HG03060 (cell line): ENCODE measurements at regions not wholly inside any gene's neighbourhood (a gene's known extent, or its start where the extent isn't known, plus 50 kb on each side); places are given as distances from the start of the nearest gene placed in this dataset.
A peak's percentile ranks its signal among the peaks of the same experiment; 100 is the strongest.

Experiments
- ATAC-seq: cut with Tn5 transposase; IDR thresholded peaks from one replicate; pipeline ENCODE4 v1.9.1; 2021; ENCODE audit warnings: low read depth, moderate number of reproducible peaks; ENCODE audit not compliant: unreplicated experiment

DNA sequence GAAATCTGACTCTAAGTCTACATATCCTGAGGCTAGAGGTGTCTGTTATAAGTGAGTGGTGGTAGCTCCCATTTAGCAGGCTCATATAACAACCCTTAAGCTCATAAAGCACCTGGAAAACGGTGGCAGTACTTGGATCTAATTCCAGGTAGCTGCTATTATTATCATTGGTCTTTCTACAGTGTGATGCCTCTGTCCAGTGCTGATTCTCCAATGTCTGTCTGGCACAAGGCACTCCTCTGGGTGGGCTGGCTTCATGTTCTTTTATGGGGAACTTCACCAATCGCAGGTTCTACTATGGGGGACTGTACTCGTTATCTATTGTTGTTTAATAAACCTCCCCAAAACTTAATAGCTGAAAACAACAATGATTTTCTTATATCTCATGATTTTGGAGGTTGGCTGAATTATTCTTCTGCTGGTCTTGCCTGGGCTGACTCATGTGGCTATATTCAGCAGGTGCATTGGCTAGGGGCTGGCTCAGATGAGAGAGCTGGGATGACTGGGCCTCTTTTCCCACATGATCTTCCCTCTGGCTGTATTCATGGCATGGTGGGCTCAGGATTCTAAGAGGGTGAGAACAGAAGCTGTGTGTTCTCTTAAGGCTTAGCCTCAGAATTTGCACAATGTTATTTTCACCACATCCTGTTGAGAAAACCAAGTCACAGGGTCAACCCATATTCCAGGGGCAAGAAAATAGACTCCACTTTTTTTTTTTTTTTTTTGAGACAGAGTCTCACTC, 93.0 kb upstream of the PCGF5 start:
- ATAC-seq: no peak

- ATAC-seq: no peak
These were observed 85.3 kb upstream of the PCGF5 start for GRCh38 chr10:91135113-91135512.

- no peak for ATAC-seq
These were observed 83.3 kb upstream of the PCGF5 start for GRCh38 chr10:91137011-91137643.

DNA sequence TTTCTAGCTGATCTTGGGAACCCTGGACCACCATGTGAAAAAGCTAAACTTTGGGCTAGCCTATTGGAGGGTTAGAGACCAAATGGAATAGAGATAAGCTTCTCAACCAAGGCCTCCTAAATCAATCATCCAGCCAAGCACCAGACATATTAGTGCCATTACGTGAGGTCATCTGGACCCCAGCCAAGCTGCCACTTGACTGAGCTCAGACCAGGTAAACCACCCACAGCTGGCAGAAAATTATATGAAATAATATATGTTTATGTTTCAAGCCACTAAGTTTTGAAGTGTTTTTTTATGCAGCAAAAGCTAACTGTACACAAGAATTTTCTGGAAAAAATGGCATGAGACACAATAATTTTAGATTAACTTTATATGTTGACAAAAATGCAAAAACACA, 82.6 kb upstream of the PCGF5 start:
- no peak for ATAC-seq

DNA sequence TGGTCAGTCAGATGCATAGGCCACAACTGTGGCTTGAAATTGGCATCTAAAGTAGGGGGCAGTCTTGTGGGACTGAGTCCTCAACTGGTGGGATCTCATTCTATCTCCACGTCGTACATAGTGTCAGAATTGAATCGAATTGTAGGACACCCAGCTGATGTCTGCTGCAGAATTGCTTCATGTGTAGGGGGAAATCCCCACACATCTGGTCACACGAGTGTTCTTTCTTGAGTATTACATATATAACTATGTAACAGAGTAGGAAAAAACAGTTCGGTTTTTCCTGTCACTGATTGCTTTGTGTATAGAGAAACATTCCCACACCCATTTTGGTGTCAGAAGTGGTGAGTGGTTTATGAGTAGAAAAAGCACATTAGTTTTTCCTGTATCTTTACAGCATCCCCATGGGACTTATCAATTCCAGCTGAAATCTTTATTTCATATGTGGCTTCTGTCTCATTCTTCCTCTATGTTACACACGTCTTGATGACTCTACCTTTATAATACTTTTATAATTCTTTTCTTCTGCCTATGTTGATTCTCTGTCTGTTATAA, 79.4 kb upstream of the PCGF5 start:
- no peak for ATAC-seq

GRCh38 chr10:91144961-91145360, 75.5 kb upstream of the PCGF5 start:
- no peak for ATAC-seq

DNA sequence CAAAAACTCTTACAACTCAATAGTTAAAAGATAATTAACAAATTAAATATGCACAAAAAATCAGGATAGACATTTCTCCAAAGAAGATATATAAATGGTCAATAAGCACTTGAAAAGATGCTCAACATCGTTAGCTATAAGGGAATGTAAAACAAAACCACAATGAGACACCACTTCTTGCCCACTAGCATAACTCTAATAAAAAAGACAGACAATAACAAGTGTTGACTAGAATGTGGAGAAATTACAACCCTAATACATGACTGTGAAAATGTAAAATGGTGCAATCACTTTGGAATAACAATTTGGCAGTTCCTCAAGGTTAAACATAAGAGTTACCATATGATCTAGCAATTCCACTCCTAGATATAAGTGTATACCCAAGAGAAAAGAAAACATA, 74.3 kb upstream of the PCGF5 start:
- ATAC-seq: no peak

DNA sequence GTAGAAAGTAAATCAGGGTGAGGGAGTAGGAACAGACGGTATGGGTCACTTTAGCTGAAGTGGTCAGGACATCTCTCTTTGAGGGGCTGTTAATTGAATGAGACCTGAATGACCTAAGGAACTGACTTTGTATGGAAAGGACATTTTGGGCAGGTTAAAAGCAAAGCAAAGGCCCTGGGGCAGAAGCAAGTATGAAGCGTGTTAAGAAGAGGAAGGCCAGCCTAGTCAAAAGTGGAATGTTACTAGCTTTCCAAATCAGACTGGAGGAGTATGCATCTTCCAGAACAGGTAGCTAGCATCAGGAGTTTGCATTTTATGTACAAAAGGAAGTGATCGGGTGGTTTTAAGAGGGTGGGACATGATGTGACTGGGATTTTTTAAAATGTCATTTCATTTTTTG, 70.9 kb upstream of the PCGF5 start:
- ATAC-seq: no peak

DNA sequence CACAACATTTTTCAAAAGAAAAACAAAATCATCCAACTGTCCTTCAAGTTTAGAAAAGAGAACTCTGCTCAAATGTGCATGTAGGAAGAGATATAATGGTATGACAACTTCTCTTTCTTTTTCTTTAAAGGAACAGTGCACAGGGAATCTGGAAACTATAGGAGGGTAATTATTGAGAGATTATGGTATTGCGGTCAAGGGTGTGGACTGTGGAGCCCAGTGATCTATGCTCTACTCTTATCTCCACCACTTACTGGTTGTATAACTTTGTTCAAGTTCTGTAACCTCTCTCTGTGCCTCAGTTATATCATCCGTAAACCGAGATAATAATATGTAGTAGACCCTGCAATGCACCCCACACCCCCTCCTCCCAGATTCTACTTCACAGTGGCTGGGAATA, 69.8 kb upstream of the PCGF5 start:
- ATAC-seq: no peak

DNA sequence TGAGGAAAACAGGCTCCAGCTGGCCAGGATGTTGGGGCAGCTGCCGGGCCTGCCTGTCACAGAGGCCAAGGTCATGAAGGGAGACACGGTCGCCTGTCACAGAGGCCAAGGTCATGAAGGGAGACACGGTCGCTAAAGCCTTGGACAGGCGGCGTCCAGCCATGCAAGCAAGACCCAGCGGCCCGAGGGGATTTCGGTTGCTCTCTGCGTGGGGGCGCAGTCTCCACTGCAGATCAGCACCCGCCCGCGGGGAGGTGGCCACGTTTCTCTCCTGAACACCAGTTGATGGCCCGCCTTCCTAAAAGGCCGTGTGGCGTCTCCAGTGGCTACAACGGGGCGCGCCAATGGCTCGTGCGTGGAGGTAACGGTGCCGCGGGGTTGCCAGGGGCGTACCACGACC, 67.0 kb upstream of the PCGF5 start:
- no peak for ATAC-seq

- ATAC-seq: no peak
These were observed 65.6 kb upstream of the PCGF5 start for GRCh38 chr10:91154842-91155241.

- ATAC-seq: no peak
These were observed 64.3 kb upstream of the PCGF5 start for GRCh38 chr10:91156196-91156595.

GRCh38 chr10:91159254-91159783, 61.1 kb upstream of the PCGF5 start:
- ATAC-seq: no peak

- no peak for ATAC-seq
These were observed 58.4 kb upstream of the PCGF5 start for GRCh38 chr10:91162050-91162494.

DNA sequence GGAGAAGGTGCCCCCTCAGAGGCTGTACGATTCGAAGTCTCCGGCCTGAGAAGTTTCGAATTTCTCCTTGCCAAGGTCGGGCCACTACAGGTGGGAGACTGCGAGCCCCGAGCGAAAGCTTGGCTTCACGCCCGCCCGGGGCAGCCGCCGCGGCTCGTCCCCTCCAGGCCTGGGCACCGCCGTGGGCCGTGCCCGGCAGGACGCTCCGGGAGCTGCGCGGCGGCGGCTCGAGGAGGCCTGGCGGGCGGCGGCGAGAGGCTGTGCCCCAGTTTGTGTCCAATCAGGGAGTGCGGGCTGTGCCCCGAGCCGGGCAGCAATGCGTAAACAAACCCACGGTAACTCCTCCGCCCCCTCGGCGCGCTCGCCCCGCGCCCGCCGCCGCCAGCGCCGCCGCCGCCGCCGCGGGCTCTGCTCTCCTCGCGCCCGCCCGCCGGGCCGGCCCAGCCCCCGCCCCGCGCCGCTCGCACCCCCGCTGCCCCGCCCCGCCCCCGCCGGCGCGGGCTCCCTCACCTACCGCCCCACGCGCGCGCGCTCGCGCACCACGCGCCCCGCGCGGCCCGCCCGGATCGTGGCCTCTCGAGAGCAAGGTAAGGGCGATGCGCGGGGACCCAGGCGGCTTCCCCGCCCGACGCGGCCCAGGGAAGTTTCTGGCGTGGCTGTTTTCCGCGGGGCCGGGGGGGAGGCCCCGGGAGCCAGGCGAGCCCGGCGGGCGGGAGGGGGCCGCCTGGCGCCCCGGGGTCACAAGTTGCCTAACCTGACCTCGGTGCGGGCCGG, 57.8 kb upstream of the PCGF5 start:
- peak; percentile 36 for ATAC-seq

DNA sequence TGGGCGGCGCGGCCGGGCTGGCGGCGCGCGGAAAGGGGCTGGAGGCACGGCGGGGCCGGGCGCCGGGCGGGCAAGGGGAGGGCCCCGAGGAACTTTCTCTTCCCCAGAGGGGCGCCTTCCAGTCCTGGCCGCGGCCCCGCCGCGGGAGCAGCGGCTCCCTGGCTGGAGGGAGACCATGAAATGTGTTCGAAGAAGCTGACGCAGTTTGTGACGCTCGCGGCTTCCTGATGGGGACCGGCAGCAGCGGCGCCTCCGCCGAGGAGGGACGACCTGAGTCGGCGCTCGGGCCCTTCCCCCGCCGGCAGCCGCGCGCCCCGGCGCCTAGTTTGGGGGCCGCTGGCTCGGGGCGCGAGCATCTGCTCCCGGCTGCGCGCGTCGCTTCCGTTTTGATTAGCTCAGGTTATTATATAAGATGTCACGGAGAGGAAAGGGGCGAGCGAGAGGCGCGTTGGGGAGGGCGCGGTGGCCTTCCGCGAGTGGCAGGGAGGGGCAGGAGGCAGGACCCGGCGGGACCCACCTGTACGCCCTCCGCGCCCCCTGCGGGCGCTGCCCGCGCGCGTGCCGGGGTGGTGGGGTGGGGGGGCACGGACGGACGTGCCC, 57.1 kb upstream of the PCGF5 start:
- peak; percentile 23 for ATAC-seq

DNA sequence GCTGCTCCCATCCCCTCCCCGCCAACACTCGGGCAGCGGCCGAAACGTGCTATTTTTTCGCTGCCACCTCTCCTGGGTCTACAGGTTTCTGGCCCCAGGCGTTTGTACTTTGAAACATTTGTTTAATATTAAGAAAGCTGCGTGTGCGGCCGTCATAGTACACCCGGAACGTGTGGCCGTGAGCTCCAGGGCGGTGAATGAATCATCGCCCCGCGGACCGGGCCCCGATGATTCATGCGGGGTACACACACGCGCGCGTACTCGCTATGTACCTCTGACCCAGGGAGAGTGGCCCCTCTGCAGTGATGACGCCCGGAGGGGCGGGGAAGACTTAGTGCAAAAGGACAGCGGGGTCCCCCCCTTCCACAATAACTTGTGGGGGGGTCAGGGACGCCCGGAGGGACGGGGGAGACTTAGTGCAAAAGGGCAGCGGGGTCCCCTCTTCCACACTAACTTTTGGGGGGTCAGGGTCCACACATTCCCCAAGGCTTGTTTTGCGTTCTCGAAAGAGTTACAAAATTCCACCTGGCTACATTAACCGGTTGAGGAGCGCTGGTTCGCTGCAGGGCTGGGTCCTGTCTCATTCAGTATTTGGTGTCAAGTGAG, 56.5 kb upstream of the PCGF5 start:
- no peak for ATAC-seq

GRCh38 chr10:91164520-91165065, 55.9 kb upstream of the PCGF5 start:
- no peak for ATAC-seq

GRCh38 chr10:91167406-91167805, 53.1 kb upstream of the PCGF5 start:
- ATAC-seq: no peak

DNA sequence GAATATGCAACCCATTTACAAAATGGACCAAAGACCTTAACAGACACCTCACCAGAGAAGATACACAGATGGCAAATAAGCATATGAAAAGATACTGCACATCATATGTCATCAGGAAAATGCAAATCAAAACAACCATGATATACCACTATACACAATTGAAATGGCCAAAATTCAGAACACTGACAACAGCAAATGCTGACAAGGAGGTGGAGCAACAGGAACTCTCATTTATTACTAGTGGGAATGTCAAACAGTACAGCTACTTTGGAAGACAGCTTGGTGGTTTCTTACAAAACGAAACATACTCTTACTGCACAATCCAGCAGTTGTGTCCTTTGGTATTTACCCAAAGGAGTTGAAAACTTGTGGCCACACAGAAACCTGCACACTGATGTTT, 50.0 kb upstream of the PCGF5 start:
- ATAC-seq: no peak
